ENCODE measurements at regions not wholly inside any gene's neighbourhood (a gene's known extent, or its start where the extent isn't known, plus 50 kb on each side); places are given as distances from the start of the nearest gene placed in this dataset.

DNA sequence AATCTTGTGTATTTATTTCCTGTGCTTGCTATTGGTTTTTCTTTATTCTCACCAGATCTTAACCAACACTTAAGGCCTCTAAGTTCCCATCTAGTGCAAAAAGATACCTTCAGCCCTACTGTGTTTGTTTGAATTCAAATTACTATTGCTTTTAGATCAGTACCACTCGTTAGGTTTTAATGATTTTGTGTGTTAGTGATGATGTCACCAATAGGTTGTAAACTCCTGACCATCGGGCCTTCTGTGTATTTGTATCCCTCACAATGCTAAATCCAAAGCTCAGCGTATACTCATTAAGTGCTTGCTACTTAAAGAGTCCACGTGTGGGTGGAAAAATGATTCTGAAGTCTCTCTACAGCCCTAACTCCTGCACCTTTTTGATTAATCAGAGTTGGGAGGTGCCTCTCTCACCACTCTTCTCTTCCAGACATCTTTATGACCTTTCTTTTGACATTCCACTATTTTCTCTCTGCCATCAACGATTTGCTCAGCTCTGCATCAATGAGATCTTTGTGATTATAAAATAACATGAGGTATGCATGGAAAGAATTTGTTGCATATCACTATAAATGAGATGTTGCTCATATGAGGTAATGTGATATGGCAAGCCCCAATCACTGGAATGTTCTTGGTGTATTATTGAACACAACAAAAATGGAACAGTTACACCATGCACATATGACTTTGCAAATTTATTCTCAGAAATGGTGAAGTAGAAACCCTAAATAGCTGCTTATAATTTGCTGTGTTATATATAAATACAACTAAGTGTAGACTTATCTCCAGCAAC, 55.1 kb upstream of the LAMA2 start:
- TF ChIP-seq, protein P1, sequence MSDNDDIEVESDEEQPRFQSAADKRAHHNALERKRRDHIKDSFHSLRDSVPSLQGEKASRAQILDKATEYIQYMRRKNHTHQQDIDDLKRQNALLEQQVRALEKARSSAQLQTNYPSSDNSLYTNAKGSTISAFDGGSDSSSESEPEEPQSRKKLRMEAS (IDR thresholded peaks at IDR 0.05): no peak
- TF ChIP-seq EP300 (IDR thresholded peaks at IDR 0.05; ENCODE audit: borderline replicate concordance) (no peak), EGR1 (IDR thresholded peaks at IDR 0.05) (no peak), USF1 (IDR thresholded peaks at IDR 0.05) (no peak), CREB1 (IDR thresholded peaks at IDR 0.05; ENCODE audit: low read depth) (no peak), TEAD4 (IDR thresholded peaks at IDR 0.05) (no peak), REST (IDR thresholded peaks at IDR 0.05; ENCODE audit: low read depth) (no peak), YY1 (IDR thresholded peaks at IDR 0.05; ENCODE audit: low read depth) (no peak), FOXM1 (IDR thresholded peaks at IDR 0.05; ENCODE audit: borderline replicate concordance, low read depth) (no peak), NFIC (IDR thresholded peaks at IDR 0.05) (no peak), RAD21 (IDR thresholded peaks at IDR 0.05; ENCODE audit: low read depth) (no peak), CEBPB (IDR thresholded peaks at IDR 0.05) (no peak)

- no peak for TF ChIP-seq CEBPB (IDR thresholded peaks at IDR 0.05)
- TF ChIP-seq YY1 (IDR thresholded peaks at IDR 0.05; ENCODE audit: low read depth): no peak
- TF ChIP-seq REST (IDR thresholded peaks at IDR 0.05; ENCODE audit: low read depth): no peak
- TF ChIP-seq CREB1 (IDR thresholded peaks at IDR 0.05; ENCODE audit: low read depth): no peak
- no peak for TF ChIP-seq NFIC (IDR thresholded peaks at IDR 0.05)
- no peak for TF ChIP-seq ZBTB7A (IDR thresholded peaks at IDR 0.05; ENCODE audit: low read depth)
- no peak for TF ChIP-seq EGR1 (IDR thresholded peaks at IDR 0.05)
- no peak for TF ChIP-seq TCF12 (IDR thresholded peaks at IDR 0.05; ENCODE audit: low read depth)
- TF ChIP-seq, protein P1 (IDR thresholded peaks at IDR 0.05): no peak
- TF ChIP-seq TAF1 (IDR thresholded peaks at IDR 0.05; ENCODE audit: low read depth): no peak
- TF ChIP-seq RAD21 (IDR thresholded peaks at IDR 0.05; ENCODE audit: low read depth): no peak
- TF ChIP-seq EP300 (IDR thresholded peaks at IDR 0.05; ENCODE audit: borderline replicate concordance): no peak
Observed at GRCh38 chr6:128826606-128827005, 56.3 kb upstream of the LAMA2 start.

DNA sequence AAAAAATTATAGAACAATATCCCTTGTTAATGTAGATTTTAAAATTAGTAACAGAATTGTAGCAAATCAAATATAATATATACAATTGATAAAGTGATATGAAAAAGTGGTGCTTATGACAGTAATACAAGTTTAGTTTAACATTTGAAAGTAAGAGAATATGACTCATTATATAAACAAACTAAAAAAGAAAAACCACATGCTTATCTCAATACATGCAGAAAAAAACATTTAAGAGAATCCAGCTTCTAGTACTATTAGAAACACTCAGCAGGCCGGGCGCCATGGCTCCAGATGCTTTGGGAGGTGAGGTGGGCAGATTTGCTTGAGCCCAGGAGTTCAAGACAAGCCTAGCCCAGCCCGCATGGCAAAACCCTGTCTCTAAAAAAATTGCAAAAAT, 60.7 kb upstream of the LAMA2 start:
- no peak for TF ChIP-seq CEBPB (IDR thresholded peaks at IDR 0.05)
- TF ChIP-seq EGR1 (IDR thresholded peaks at IDR 0.05): no peak
- no peak for TF ChIP-seq YY1 (IDR thresholded peaks at IDR 0.05; ENCODE audit: low read depth)
- TF ChIP-seq TEAD4 (IDR thresholded peaks at IDR 0.05): no peak

DNA sequence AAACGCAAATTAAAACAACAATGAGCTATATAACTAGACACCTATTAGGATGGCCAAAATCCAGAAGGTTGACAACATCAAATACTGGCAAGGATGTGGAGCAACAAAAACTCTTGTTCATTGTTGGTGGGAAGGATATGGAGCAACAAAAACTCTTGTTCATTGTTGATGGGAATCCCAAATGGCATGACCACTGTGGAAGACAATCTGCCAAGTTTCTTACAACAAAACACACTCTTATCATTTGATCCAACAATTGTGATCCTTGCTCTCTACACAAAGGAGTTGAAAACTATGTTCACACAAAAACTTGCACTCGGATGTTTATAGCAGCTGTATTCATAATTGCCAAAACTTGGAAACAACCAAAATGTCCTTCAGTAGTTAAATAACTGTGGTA, 61.8 kb upstream of the LAMA2 start:
- TF ChIP-seq TEAD4 (IDR thresholded peaks at IDR 0.05): no peak
- no peak for TF ChIP-seq NFIC (IDR thresholded peaks at IDR 0.05)
- no peak for TF ChIP-seq EP300 (IDR thresholded peaks at IDR 0.05; ENCODE audit: borderline replicate concordance)
- no peak for TF ChIP-seq RAD21 (IDR thresholded peaks at IDR 0.05; ENCODE audit: low read depth)
- no peak for TF ChIP-seq TAF1 (IDR thresholded peaks at IDR 0.05; ENCODE audit: low read depth)
- no peak for TF ChIP-seq CREB1 (IDR thresholded peaks at IDR 0.05; ENCODE audit: low read depth)
- TF ChIP-seq YY1 (IDR thresholded peaks at IDR 0.05; ENCODE audit: low read depth): no peak
- no peak for TF ChIP-seq EGR1 (IDR thresholded peaks at IDR 0.05)
- no peak for TF ChIP-seq CEBPB (IDR thresholded peaks at IDR 0.05)
- TF ChIP-seq TCF12 (IDR thresholded peaks at IDR 0.05; ENCODE audit: low read depth): no peak
- TF ChIP-seq, protein P1 (IDR thresholded peaks at IDR 0.05): no peak
- no peak for TF ChIP-seq REST (IDR thresholded peaks at IDR 0.05; ENCODE audit: low read depth)
- no peak for TF ChIP-seq USF1 (IDR thresholded peaks at IDR 0.05)
- no peak for TF ChIP-seq ZBTB7A (IDR thresholded peaks at IDR 0.05; ENCODE audit: low read depth)
- no peak for TF ChIP-seq FOXM1 (IDR thresholded peaks at IDR 0.05; ENCODE audit: borderline replicate concordance, low read depth)

All from Ishikawa (cell line).